NCI-H146 treated with DMSO at 0.1 percent for 48 hours (cell line): ENCODE measurements at regions not wholly inside any gene's neighbourhood (a gene's known extent, or its start where the extent isn't known, plus 50 kb on each side); places are given as distances from the start of the nearest gene placed in this dataset.

Experiments used
- DNase-seq: peaks from one replicate; lab custom pipeline; 2025; ENCODE audit not compliant: unreplicated experiment; lab: John Stamatoyannopoulos, UW

GRCh38 chr3:67896130-67896529, 241.7 kb upstream of the SUCLG2 start:
- no peak for DNase-seq

- DNase-seq, result no peak
Observed at GRCh38 chr3:67894510-67894909, 240.1 kb upstream of the SUCLG2 start.

GRCh38 chr3:67884345-67884744, 229.9 kb upstream of the SUCLG2 start:
- no peak for DNase-seq

- DNase-seq, result no peak
Observed at GRCh38 chr3:67883766-67884165, 229.4 kb upstream of the SUCLG2 start.

- DNase-seq, result no peak
Observed at GRCh38 chr3:67882981-67883380, 228.6 kb upstream of the SUCLG2 start.

GRCh38 chr3:67876261-67876660, 221.8 kb upstream of the SUCLG2 start:
- no peak for DNase-seq

- DNase-seq, result no peak
Observed at GRCh38 chr3:67875858-67876257, 221.4 kb upstream of the SUCLG2 start.

- DNase-seq, result no peak
Observed at GRCh38 chr3:67875338-67875737, 220.9 kb upstream of the SUCLG2 start.

GRCh38 chr3:67870477-67870876, 216.1 kb upstream of the SUCLG2 start:
- no peak for DNase-seq

GRCh38 chr3:67866571-67866970, 212.2 kb upstream of the SUCLG2 start:
- no peak for DNase-seq

- DNase-seq, result no peak
Observed at GRCh38 chr3:67864587-67865183, 210.3 kb upstream of the SUCLG2 start.

- DNase-seq, result no peak
Observed at GRCh38 chr3:67863869-67864268, 209.5 kb upstream of the SUCLG2 start.

GRCh38 chr3:67860429-67860828, 206.0 kb upstream of the SUCLG2 start:
- no peak for DNase-seq

GRCh38 chr3:67858492-67858891, 204.1 kb upstream of the SUCLG2 start:
- DNase-seq, result no peak

- DNase-seq, result no peak
Observed at GRCh38 chr3:67856718-67857117, 202.3 kb upstream of the SUCLG2 start.

- DNase-seq, result no peak
Observed at GRCh38 chr3:67854663-67855062, 200.3 kb upstream of the SUCLG2 start.

GRCh38 chr3:67853520-67853919, 199.1 kb upstream of the SUCLG2 start:
- no peak for DNase-seq

GRCh38 chr3:67848299-67848698, 193.9 kb upstream of the SUCLG2 start:
- no peak for DNase-seq

- DNase-seq, result no peak
Observed at GRCh38 chr3:67846166-67846565, 191.8 kb upstream of the SUCLG2 start.

GRCh38 chr3:67832817-67833216, 178.4 kb upstream of the SUCLG2 start:
- no peak for DNase-seq

GRCh38 chr3:67831262-67831661, 176.8 kb upstream of the SUCLG2 start:
- DNase-seq, result no peak

- no peak for DNase-seq
Observed at GRCh38 chr3:67828486-67829010, 174.1 kb upstream of the SUCLG2 start.

GRCh38 chr3:67821135-67821534, 166.7 kb upstream of the SUCLG2 start:
- DNase-seq, result no peak
